ENCODE measurements at regions not wholly inside any gene's neighbourhood (a gene's known extent, or its start where the extent isn't known, plus 50 kb on each side); places are given as distances from the start of the nearest gene placed in this dataset.

DNA sequence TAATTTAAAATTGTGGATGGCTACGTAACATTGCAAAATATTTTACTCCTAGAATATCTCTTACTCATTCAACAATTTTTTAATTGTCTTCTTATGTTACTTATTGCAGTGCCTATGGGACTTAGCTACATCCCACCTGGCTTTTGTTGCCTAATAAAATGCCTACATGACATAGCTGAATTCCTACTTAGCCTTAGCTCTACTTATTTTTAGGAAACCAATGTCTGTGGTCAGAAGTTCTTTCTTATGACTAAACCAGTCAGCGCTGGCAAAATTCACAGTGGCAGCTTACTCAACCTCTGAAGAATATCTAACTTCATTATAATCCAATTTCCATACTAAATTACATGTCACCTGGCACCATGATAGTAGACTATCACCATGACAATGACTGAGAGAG, 1612.4 kb upstream of the LRRTM3 start:
- H3K4me3 ChIP-seq: no peak overlapping the region
- ATAC-seq (no peak), DNase-seq (no peak)
- H3K36me3 ChIP-seq (replicated peaks in 1 of 2; ENCODE audit: insufficient read depth in 1 of 2, low read depth in 2 of 2): no peaks in the 10 kb centered on the region
- peaks cover 13% of the 10 kb centered on the region for H3K4me1 ChIP-seq
- H3K9me3 ChIP-seq: no peaks in the 10 kb centered on the region
- 93 to 98% methylated on average over 2 of the region's 2 CpGs for WGBS, 2 donors
- TF ChIP-seq POLR2A (IDR thresholded peaks at IDR 0.05): no peak
- intact Hi-C loops (cut with DNase I): no loop called here
- no peaks in the 10 kb centered on the region for H3K27me3 ChIP-seq
- no peak overlapping the region for H3K27ac ChIP-seq

DNA sequence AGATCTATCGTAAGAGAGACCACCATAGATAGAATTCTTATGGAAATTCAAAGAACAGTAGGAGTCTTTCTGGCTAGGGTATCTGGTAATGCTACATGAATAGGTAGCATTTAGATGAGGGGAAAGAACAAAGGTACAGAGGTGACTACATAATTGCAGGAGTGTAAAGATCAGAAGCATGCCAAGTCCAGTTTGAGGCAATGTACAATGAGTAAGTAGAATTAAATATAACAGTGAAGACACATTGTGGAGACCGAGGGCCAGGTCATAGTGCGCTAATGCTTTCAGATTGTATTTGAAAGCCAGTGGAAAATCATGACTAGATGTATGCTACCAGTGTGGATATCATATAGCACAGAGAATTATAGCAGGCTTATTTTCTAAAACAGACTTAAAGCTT, 1611.6 kb upstream of the LRRTM3 start:
- Histone ChIP-seq H3K9me3 (no peaks in the 10 kb centered on the region), H3K4me1 (peaks cover 16% of the 10 kb centered on the region), H3K27ac (no peak overlapping the region), H3K4me3 (no peak overlapping the region), H3K36me3 (replicated peaks in 1 of 2; ENCODE audit: insufficient read depth in 1 of 2, low read depth in 2 of 2) (no peaks in the 10 kb centered on the region), H3K27me3 (no peaks in the 10 kb centered on the region)
- WGBS, 2 donors: 91 to 92% methylated on average over 3 of the region's 3 CpGs
- TF ChIP-seq, protein P1, sequence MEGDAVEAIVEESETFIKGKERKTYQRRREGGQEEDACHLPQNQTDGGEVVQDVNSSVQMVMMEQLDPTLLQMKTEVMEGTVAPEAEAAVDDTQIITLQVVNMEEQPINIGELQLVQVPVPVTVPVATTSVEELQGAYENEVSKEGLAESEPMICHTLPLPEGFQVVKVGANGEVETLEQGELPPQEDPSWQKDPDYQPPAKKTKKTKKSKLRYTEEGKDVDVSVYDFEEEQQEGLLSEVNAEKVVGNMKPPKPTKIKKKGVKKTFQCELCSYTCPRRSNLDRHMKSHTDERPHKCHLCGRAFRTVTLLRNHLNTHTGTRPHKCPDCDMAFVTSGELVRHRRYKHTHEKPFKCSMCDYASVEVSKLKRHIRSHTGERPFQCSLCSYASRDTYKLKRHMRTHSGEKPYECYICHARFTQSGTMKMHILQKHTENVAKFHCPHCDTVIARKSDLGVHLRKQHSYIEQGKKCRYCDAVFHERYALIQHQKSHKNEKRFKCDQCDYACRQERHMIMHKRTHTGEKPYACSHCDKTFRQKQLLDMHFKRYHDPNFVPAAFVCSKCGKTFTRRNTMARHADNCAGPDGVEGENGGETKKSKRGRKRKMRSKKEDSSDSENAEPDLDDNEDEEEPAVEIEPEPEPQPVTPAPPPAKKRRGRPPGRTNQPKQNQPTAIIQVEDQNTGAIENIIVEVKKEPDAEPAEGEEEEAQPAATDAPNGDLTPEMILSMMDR (IDR thresholded peaks at IDR 0.05): no peak
- no peak for TF ChIP-seq POLR2A (IDR thresholded peaks at IDR 0.05)
- DNase-seq (no peak), ATAC-seq (no peak)
- intact Hi-C loops (cut with DNase I): no loop called here

DNA sequence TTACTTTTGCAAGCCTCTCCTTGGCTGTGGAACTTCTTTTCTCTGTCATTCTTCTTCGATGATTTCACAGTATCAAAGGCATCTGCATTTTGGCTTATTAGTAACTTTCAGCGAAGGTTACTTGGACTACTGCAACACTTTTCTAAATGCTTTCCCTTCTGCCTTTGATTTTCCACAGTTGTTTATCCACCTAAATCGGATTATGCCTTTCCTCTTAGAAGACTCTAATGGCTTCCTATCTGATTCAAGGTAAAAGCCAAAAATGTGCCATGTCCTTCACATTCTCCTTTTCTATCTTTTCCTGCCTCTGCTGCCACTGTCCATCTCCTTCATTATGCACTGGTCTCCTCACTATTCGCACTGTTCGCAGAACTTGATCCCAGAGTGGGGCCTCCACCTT, 1606.3 kb upstream of the LRRTM3 start:
- H3K27me3 ChIP-seq: no peaks in the 10 kb centered on the region
- H3K27ac ChIP-seq: no peak overlapping the region
- DNase-seq (no peak), ATAC-seq (no peak)
- TF ChIP-seq, protein P1 (IDR thresholded peaks at IDR 0.05): no peak
- TF ChIP-seq POLR2A (IDR thresholded peaks at IDR 0.05): no peak
- no peaks in the 10 kb centered on the region for H3K9me3 ChIP-seq
- peaks cover 20% of the 10 kb centered on the region for H3K4me1 ChIP-seq
- intact Hi-C loops (cut with DNase I): no loop called here
- H3K4me3 ChIP-seq: no peak overlapping the region
- no peaks in the 10 kb centered on the region for H3K36me3 ChIP-seq (replicated peaks in 1 of 2; ENCODE audit: insufficient read depth in 1 of 2, low read depth in 2 of 2)
- 55 to 57% methylated on average over 5 of the region's 5 CpGs for WGBS, 2 donors

DNA sequence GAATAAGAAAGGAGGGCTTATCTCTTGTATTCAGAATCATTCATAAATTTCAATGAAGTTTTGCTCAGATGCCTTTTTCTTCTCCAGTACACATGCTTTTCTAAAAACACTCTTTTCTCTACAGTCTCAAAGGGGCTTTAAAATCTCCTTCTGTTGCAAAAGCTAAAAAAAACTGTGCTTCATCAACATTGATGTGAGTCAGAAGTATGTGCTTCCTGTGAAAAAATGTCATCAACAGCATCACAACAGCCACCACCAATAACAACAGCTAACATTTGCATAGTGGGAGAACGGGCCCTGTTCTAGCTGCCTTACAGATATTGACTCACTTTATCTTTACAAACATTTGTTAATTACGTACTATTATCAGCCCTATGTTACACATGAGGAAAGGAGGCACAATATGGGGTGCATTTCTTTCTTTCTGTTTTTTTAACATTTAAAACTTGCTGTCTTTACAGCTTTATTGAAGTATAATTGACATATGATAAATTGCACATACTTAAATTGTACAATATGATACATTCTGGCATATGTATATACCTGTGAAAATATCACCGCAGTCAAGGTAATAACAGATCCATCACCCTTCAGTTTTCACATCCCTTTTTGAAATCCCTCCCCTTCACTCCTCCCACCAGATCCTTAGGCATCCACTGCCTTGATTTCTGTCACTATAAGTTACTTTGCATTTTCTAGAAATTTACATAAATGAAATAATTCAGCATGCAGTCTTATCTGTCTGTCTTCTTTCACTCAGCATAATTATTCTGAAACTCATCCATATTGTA, 1605.4 kb upstream of the LRRTM3 start:
- ATAC-seq: no peak
- 50 to 58% methylated on average over 3 of the region's 3 CpGs for WGBS, 2 donors

DNA sequence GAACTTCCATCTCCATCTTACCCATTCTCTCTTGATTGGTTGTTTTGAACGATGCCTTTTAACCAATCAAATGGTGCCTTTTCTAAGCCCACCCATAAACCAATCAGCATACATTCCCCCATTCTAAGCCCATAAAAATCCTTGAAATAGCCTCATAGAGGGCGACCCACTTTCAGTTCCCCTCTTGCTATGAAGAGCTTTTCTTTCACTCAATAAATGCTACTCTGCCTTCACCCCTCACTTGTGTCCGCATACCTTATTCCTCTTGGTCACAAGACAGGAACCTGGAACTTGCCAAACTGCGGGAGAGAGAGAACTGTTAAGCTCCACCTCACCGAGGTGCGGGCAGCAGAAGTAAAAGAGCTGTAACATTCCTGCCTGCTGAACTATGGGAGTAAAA, 1602.0 kb upstream of the LRRTM3 start:
- TF ChIP-seq, protein P1 (IDR thresholded peaks at IDR 0.05): no peak
- no peak for TF ChIP-seq POLR2A (IDR thresholded peaks at IDR 0.05)
- Histone ChIP-seq H3K9me3 (no peaks in the 10 kb centered on the region), H3K4me1 (peaks cover 8% of the 10 kb centered on the region), H3K27ac (no peak overlapping the region), H3K27me3 (no peaks in the 10 kb centered on the region), H3K36me3 (replicated peaks in 1 of 2; ENCODE audit: insufficient read depth in 1 of 2, low read depth in 2 of 2) (no peaks in the 10 kb centered on the region), H3K4me3 (no peak overlapping the region)
- no peak for DNase-seq
- intact Hi-C loops (cut with DNase I): no loop called here
- ATAC-seq: no peak
- 93% methylated on average over 6 of the region's 6 CpGs for WGBS, 2 donors

More for the DNA sequence above, 1605.4 kb upstream of the LRRTM3 start:
- Histone ChIP-seq H3K4me1 (peaks cover 20% of the 10 kb centered on the region), H3K27ac (no peak overlapping the region), H3K36me3 (replicated peaks in 1 of 2; ENCODE audit: insufficient read depth in 1 of 2, low read depth in 2 of 2) (no peaks in the 10 kb centered on the region), H3K27me3 (no peaks in the 10 kb centered on the region), H3K9me3 (no peaks in the 10 kb centered on the region), H3K4me3 (no peak overlapping the region)
- intact Hi-C loops (cut with DNase I): no loop called here
- TF ChIP-seq POLR2A (IDR thresholded peaks at IDR 0.05): no peak
- TF ChIP-seq, protein P1 (IDR thresholded peaks at IDR 0.05): no peak
- no peak for DNase-seq

Measured in body of pancreas (tissue), 4 donors.